Keratinocyte (primary cell): ENCODE measurements at regions not wholly inside any gene's neighbourhood (a gene's known extent, or its start where the extent isn't known, plus 50 kb on each side); places are given as distances from the start of the nearest gene placed in this dataset.

Source experiments
- DNase-seq: peaks from one replicate; pipeline ENCODE4 v3.0.0-alpha.2; 2011; ENCODE audit warnings: low read depth, missing footprints, low spot score
- FAIRE-seq: peaks from 2 replicates; lab custom pipeline; 2011; peaks lifted over from hg19 to GRCh38; lab: Jason Lieb, UNC
- H2AFZ ChIP-seq: 2 replicates; pipeline ENCODE4 v1.6.0; 2012; ENCODE audit warnings: low read length, control low read depth, inconsistent platforms; ENCODE audit not compliant: control insufficient read depth
- H3K27ac ChIP-seq: 2 replicates; pipeline ENCODE4 v1.5.1; 2011; ENCODE audit warnings: low read length; ENCODE audit not compliant: control insufficient read depth, insufficient read depth
- H3K27me3 ChIP-seq: 3 replicates; pipeline ENCODE4 v1.6.0; 2011; ENCODE audit warnings: low read length; ENCODE audit not compliant: control insufficient read depth, insufficient read depth; ENCODE audit errors: extremely low read depth
- H3K36me3 ChIP-seq, 2 experiments: 2 replicates in 1 of 2; 3 replicates in 1 of 2; pipeline ENCODE4 v1.5.1; 2011; ENCODE audit warnings: low read length in 2 of 2, mild to moderate bottlenecking in 1 of 2; ENCODE audit not compliant: control insufficient read depth in 2 of 2, insufficient read depth in 2 of 2; ENCODE audit errors: extremely low read depth in 1 of 2
- H3K4me1 ChIP-seq: 3 replicates; pipeline ENCODE4 v1.5.1; 2011; ENCODE audit warnings: low read length; ENCODE audit not compliant: control insufficient read depth, insufficient read depth; ENCODE audit errors: extremely low read depth
- H3K4me2 ChIP-seq: 3 replicates; pipeline ENCODE4 v1.6.0; 2011; ENCODE audit warnings: low read depth, low read length; ENCODE audit not compliant: control insufficient read depth, insufficient read depth; ENCODE audit errors: extremely low read depth
- H3K4me3 ChIP-seq, 3 experiments: fragments of 200-600 bp in 1 of 3; sonication (generic) in 1 of 3; 2 replicates in 2 of 3; 3 replicates in 1 of 3; pipeline ENCODE4 v1.5.1; 2011 to 2016; ENCODE audit warnings: low read length in 3 of 3, mild to moderate bottlenecking in 3 of 3, control low read depth in 2 of 3, inconsistent platforms in 1 of 3, low read depth in 1 of 3, mixed read lengths in 1 of 3, mixed run types in 1 of 3, moderate library complexity in 1 of 3; ENCODE audit not compliant: control insufficient read depth in 2 of 3, insufficient read depth in 2 of 3; ENCODE audit errors: extremely low read depth in 1 of 3
- H3K79me2 ChIP-seq: 2 replicates; pipeline ENCODE4 v1.6.0; 2012; ENCODE audit warnings: low read length; ENCODE audit not compliant: control insufficient read depth, insufficient read depth
- H3K9ac ChIP-seq: 3 replicates; pipeline ENCODE4 v1.6.0; 2011; ENCODE audit warnings: low read length; ENCODE audit not compliant: control insufficient read depth, insufficient read depth; ENCODE audit errors: extremely low read depth
- H3K9me1 ChIP-seq: 3 replicates; pipeline ENCODE4 v1.6.0; 2011; ENCODE audit warnings: low read length; ENCODE audit not compliant: control insufficient read depth, insufficient read depth; ENCODE audit errors: extremely low read depth
- H3K9me3 ChIP-seq: 2 replicates; pipeline ENCODE4 v1.5.1; 2012; ENCODE audit warnings: low read depth, low read length; ENCODE audit not compliant: control insufficient read depth
- H4K20me1 ChIP-seq: 3 replicates; pipeline ENCODE4 v1.6.0; 2011; ENCODE audit warnings: low read length; ENCODE audit not compliant: control insufficient read depth, insufficient read depth; ENCODE audit errors: extremely low read depth
- CTCF ChIP-seq, 3 experiments: IDR thresholded peaks in 1 of 3; conservative IDR thresholded peaks in 1 of 3; optimal IDR thresholded peaks in 1 of 3; 2 replicates in 2 of 3; 3 replicates in 1 of 3; pipeline versions ENCODE3 to v1.5.1; 2011; ENCODE audit warnings: low read length in 3 of 3, mild to moderate bottlenecking in 3 of 3, moderate library complexity in 2 of 3, control low read depth in 1 of 3, inconsistent platforms in 1 of 3; ENCODE audit not compliant: insufficient read depth in 2 of 3; ENCODE audit errors: extremely low read depth in 1 of 3
- EZH2 ChIP-seq: IDR thresholded peaks from one replicate; pipeline ENCODE4 v1.6.1; 2012; ENCODE audit warnings: inconsistent platforms, mild to moderate bottlenecking, low read length, moderate library complexity
- dilution Hi-C: fragments of 300-500 bp; cut with MboI; formaldehyde crosslinking; loops from one replicate; pipeline ENCODE4 v1.7.0; 2020; ENCODE audit warnings: low sequenced_read_pairs; ENCODE audit not compliant: extremely low pct_ligation_motif_present

GRCh38 chr15:46703871-46704637 lies 1013.3 kb upstream of the SEMA6D start:
- FAIRE-seq: no peak
- Histone ChIP-seq H3K9me3 (no peaks in the 10 kb centered on the region), H3K9ac (no peak overlapping the region), H3K27me3 (no peaks in the 10 kb centered on the region), H3K4me3 (no peak overlapping the region), H3K79me2 (no peaks in the 10 kb centered on the region), H3K9me1 (no peaks in the 10 kb centered on the region), H3K4me2 (no peak overlapping the region), H4K20me1 (no peaks in the 10 kb centered on the region), H2AFZ (no peak overlapping the region), H3K4me1 (no peaks in the 10 kb centered on the region), H3K36me3 (no peaks in the 10 kb centered on the region), H3K27ac (no peak overlapping the region)
- no peak for DNase-seq
- no peak for TF ChIP-seq CTCF (optimal IDR thresholded peaks at IDR 0.05 in 1 of 3, IDR thresholded peaks at IDR 0.05 in 1 of 3, conservative IDR thresholded peaks at IDR 0.05 in 1 of 3; ENCODE audit: extremely low read depth in 1 of 3, insufficient read depth in 2 of 3, low read length in 3 of 3)
- no peak for TF ChIP-seq EZH2
- dilution Hi-C loops: no loop called here

- H3K79me2 ChIP-seq: no peaks in the 10 kb centered on the region
- DNase-seq (no peak), FAIRE-seq (no peak)
- H3K27ac ChIP-seq: no peak overlapping the region
- H4K20me1 ChIP-seq: no peaks in the 10 kb centered on the region
- H3K4me3 ChIP-seq: no peak overlapping the region
- no peak overlapping the region for H3K9ac ChIP-seq
- H3K9me1 ChIP-seq: no peaks in the 10 kb centered on the region
- H3K9me3 ChIP-seq: no peaks in the 10 kb centered on the region
- H3K27me3 ChIP-seq: no peaks in the 10 kb centered on the region
- H3K4me2 ChIP-seq: no peak overlapping the region
- H3K36me3 ChIP-seq: no peaks in the 10 kb centered on the region
- dilution Hi-C loops: no loop called here
- TF ChIP-seq CTCF (optimal IDR thresholded peaks at IDR 0.05 in 1 of 3, IDR thresholded peaks at IDR 0.05 in 1 of 3, conservative IDR thresholded peaks at IDR 0.05 in 1 of 3; ENCODE audit: extremely low read depth in 1 of 3, insufficient read depth in 2 of 3, low read length in 3 of 3) (no peak), EZH2 (no peak)
- H3K4me1 ChIP-seq: no peaks in the 10 kb centered on the region
- H2AFZ ChIP-seq: no peak overlapping the region
Measured at GRCh38 chr15:46707452-46707851, 1009.9 kb upstream of the SEMA6D start.
